Upper lobe of left lung (tissue), 6 donors: ENCODE measurements at regions not wholly inside any gene's neighbourhood (a gene's known extent, or its start where the extent isn't known, plus 50 kb on each side); places are given as distances from the start of the nearest gene placed in this dataset.

ENCODE experiments used
- ATAC-seq, 2 donors: fragments of 200-7000 bp; cut with Tn5 transposase; one replicate each; pipeline ENCODE4 v1.9.1; 2022; ENCODE audit warnings: mild to moderate bottlenecking in 2 of 2, moderate library complexity in 2 of 2; ENCODE audit not compliant: low FRiP score in 2 of 2
- DNase-seq, 2 donors: peaks; one replicate each; pipeline ENCODE4 v3.0.0-alpha.2; 2019 to 2020
- H3K27ac ChIP-seq, 4 donors: fragments of 200-600 bp; sonication (generic); one replicate each; pipeline ENCODE4 v1.5.1; 2016 to 2019
- H3K27me3 ChIP-seq, 4 donors: fragments of 200-600 bp; sonication (generic); one replicate each; pipeline ENCODE4 v1.5.1; 2017 to 2019
- H3K36me3 ChIP-seq, 4 donors: fragments of 200-600 bp; sonication (generic); one replicate each; pipeline ENCODE4 v1.5.1; 2016 to 2019
- H3K4me1 ChIP-seq, 4 donors: fragments of 200-600 bp; sonication (generic); one replicate each; pipeline ENCODE4 v1.5.1; 2018 to 2019
- H3K4me3 ChIP-seq, 4 donors: fragments of 200-600 bp; sonication (generic); one replicate each; pipeline ENCODE4 v1.5.1; 2017 to 2019; ENCODE audit warnings: mild to moderate bottlenecking in 2 of 4, moderate library complexity in 1 of 4
- H3K9me3 ChIP-seq, 4 donors: fragments of 200-600 bp; sonication (generic); one replicate each; pipeline ENCODE4 v1.5.1; 2018 to 2019
- EP300 ChIP-seq, 4 donors: sonication (generic); formaldehyde crosslinking; IDR thresholded peaks; one replicate each; pipeline ENCODE4 v1.5.1; 2017; ENCODE audit warnings: antibody characterized with exemption in 4 of 4, control low read depth in 2 of 4
- POLR2A ChIP-seq, 4 donors: fragments of 450-650 bp; IDR thresholded peaks; one replicate each; pipeline ENCODE4 v1.5.1; 2016 to 2017; ENCODE audit warnings: antibody characterized with exemption in 4 of 4, mild to moderate bottlenecking in 2 of 4
- POLR2AphosphoS5 ChIP-seq, 2 donors: sonication (generic); formaldehyde crosslinking; IDR thresholded peaks; one replicate each; pipeline ENCODE4 v1.5.1; 2017; ENCODE audit warnings: antibody characterized with exemption in 2 of 2
- WGBS, 2 donors: methylation state at CpG; one replicate each; pipeline ENCODE4 v1.1.5; 2017 to 2018; 5-methylcytosine and 5-hydroxymethylcytosine counted together
- TF ChIP-seq, protein P1 (sequence below), 6 experiments: fragments of 450-650 bp in 4 of 6; fragments of 200-600 bp in 2 of 6; sonication (generic) in 2 of 6; IDR thresholded peaks; one replicate each; pipeline ENCODE4 v1.5.1; 2016 to 2019; ENCODE audit warnings: antibody characterized with exemption in 6 of 6
- donor health status: DM: no; HTN: no; CAD: no; lungs with moderate emphysema.
- donor health status: DM: no; HTN: yes; CAD: no; lungs with severe emphysema.

DNA sequence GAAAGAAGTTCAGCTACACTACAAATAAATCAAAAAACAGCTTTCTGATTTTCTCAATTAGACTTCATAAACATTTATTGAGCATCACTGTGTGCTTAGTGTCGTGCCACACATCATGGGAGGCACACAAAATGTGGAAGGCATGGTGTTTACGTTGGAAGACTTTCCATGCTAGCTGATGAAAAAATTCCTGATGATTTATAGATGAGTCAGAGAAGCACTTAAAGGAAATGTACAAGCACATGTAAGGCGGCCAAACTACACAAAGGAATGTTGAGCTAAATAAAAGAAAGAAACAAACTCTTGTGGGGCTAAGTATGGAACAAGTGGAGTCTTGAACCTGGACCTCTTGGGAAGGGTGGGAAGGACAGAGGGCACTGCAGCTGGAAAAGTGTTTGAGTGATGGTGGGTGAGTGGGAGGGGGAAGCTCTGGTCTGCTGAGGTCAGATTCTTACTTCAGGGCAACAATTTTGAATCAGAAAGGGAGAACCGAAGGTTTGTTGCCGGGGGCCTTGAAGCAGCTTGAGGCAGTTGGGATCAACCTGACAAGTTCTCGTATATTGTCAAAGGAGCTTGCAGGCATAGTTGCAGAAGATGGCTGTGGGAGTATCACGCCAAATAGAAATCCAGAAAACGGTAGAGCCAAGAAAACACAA is 66.9 kb downstream of the FOXB1 start:
- Histone ChIP-seq H3K9me3 (no peaks in the 10 kb centered on the region), H3K36me3 (no peaks in the 10 kb centered on the region), H3K27me3 (no peaks in the 10 kb centered on the region), H3K27ac (no peak overlapping the region), H3K4me1 (no peaks in the 10 kb centered on the region), H3K4me3 (no peak overlapping the region)
- TF ChIP-seq POLR2AphosphoS5 (IDR thresholded peaks at IDR 0.05) (no peak), POLR2A (IDR thresholded peaks at IDR 0.05) (no peak)
- WGBS, 2 donors = 61 to 69% methylated on average over 8 of the region's 8 CpGs
- DNase-seq (no peak), ATAC-seq (no peak)

DNA sequence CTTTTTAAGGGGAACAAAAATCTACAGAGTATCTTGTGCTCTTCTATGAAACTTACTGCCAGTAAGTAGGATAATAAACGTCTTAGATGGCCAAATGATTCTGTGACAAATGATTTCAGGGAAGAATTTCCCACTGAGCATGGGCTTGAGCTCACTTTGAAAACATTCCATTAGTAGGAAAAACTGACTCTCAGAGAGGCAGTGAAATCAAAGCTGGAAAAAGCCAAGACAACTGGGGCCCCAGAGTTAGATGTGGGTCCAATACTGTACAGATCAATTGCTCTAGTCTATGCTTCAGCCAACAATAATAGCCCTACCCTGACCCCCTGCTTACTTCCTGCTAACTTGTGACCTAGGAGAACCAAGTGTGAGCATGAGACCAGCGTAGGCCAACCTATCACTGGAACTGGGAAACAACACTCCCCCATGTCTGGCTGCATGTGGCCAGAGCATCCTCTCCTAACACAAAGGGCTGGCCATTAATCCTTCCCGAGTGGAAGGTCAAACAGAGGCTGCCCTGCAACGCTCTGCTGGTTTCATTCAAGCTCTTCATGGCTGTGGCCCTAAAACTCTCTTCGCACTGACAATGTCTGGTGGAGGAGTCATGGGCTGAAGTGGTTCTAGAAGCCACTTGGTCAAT is 68.8 kb downstream of the FOXB1 start:
- DNase-seq (no peak), ATAC-seq (no peak)
- Histone ChIP-seq H3K27me3 (no peaks in the 10 kb centered on the region), H3K27ac (no peak overlapping the region), H3K4me3 (no peak overlapping the region), H3K4me1 (no peaks in the 10 kb centered on the region), H3K9me3 (no peaks in the 10 kb centered on the region), H3K36me3 (no peaks in the 10 kb centered on the region)
- TF ChIP-seq POLR2A (IDR thresholded peaks at IDR 0.05) = no peak
- no peak for TF ChIP-seq EP300 (IDR thresholded peaks at IDR 0.05)
- TF ChIP-seq POLR2AphosphoS5 (IDR thresholded peaks at IDR 0.05) = no peak
- TF ChIP-seq, protein P1, sequence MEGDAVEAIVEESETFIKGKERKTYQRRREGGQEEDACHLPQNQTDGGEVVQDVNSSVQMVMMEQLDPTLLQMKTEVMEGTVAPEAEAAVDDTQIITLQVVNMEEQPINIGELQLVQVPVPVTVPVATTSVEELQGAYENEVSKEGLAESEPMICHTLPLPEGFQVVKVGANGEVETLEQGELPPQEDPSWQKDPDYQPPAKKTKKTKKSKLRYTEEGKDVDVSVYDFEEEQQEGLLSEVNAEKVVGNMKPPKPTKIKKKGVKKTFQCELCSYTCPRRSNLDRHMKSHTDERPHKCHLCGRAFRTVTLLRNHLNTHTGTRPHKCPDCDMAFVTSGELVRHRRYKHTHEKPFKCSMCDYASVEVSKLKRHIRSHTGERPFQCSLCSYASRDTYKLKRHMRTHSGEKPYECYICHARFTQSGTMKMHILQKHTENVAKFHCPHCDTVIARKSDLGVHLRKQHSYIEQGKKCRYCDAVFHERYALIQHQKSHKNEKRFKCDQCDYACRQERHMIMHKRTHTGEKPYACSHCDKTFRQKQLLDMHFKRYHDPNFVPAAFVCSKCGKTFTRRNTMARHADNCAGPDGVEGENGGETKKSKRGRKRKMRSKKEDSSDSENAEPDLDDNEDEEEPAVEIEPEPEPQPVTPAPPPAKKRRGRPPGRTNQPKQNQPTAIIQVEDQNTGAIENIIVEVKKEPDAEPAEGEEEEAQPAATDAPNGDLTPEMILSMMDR (IDR thresholded peaks at IDR 0.05) = no peak
- WGBS, 2 donors = 68 to 83% methylated on average over 5 of the region's 5 CpGs

DNA sequence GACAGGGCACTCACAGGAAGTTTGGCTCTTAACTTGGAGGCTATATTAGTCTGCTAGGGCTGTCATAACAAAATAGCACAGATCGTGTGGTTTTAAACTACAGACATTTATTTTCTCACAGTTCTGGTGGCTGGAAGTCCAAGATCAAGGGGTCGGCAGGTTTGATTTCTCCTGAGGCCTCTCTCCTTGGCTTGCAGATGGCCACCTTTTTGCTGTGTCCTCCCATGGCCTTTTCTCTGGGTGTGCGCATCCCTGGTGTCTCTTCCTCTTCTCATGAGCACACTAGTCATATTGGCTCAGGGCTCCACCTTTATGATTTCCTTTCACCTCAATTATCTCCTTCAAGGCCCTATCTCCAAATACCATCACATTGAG is 69.3 kb downstream of the FOXB1 start:
- DNase-seq (no peak), ATAC-seq (no peak)
- WGBS, 2 donors = 91 to 92% methylated on average over 3 of the region's 3 CpGs
- Histone ChIP-seq H3K4me3 (no peak overlapping the region), H3K27me3 (no peaks in the 10 kb centered on the region), H3K36me3 (no peaks in the 10 kb centered on the region), H3K27ac (no peak overlapping the region), H3K4me1 (no peaks in the 10 kb centered on the region), H3K9me3 (no peaks in the 10 kb centered on the region)
- TF ChIP-seq EP300 (IDR thresholded peaks at IDR 0.05) (no peak), POLR2A (IDR thresholded peaks at IDR 0.05) (no peak)

DNA sequence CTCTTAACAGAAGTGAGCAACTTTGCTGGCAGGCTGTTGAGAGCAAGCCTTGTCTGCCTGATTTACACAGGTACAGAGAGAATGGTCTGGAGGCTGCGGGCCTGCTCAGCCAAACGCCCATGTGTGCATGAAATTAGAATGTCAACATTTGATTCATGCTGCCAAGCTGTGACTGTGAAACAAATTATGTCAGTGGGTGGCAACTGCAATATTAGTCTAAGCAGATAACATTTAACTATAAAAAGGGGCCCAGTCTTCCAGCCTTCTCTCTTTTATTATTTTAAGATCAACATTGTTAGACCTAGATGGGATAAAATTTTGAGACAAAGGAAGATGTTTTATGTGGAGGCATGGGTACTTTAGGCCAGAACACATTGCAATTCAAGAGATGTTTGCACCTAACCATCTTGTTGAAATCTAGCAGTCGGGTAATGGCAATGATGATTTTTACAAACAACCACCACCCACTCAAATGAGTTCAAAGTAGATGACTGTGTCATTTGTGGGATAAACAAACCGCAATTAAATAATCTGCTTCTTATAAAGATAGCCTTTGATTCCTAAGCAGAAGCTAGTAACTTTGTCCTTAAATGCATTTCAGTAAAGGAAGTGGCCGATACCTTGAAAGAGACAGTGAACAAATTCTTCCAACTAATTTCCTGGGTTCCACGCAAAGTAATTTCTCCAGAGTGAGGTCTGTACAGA is 70.2 kb downstream of the FOXB1 start:
- 62 to 64% methylated on average over 6 of the region's 6 CpGs for WGBS, 2 donors
- DNase-seq (no peak), ATAC-seq (no peak)
- H3K4me3 ChIP-seq = no peak overlapping the region
- TF ChIP-seq, protein P1 (IDR thresholded peaks at IDR 0.05) = no peak
- TF ChIP-seq POLR2A (IDR thresholded peaks at IDR 0.05) (no peak), POLR2AphosphoS5 (IDR thresholded peaks at IDR 0.05) (no peak), EP300 (IDR thresholded peaks at IDR 0.05) (no peak)
- H3K27me3 ChIP-seq = no peaks in the 10 kb centered on the region
- no peaks in the 10 kb centered on the region for H3K9me3 ChIP-seq
- no peaks in the 10 kb centered on the region for H3K4me1 ChIP-seq
- no peak overlapping the region for H3K27ac ChIP-seq
- no peaks in the 10 kb centered on the region for H3K36me3 ChIP-seq

DNA sequence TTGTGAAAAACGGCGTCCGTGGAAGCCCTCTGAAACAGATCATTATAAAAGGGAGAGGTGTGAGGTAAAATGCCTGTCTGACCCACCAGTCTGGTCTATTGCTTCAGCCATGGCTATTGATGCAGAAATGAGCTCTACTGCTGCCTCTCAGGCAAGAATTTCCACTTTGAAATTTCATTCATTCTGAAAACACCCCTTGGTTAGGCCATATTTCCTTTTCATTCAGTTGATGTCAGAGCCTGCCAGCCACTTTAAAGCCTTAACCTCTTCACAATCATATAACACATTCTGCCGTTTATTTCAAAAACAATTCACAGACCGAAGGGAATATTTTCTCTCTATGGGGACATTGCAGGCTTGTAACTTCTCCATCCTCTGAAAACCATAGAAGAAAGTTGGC is 71.9 kb downstream of the FOXB1 start:
- no peaks in the 10 kb centered on the region for H3K36me3 ChIP-seq
- no peaks in the 10 kb centered on the region for H3K4me1 ChIP-seq
- no peak for DNase-seq
- no peak overlapping the region for H3K27ac ChIP-seq
- H3K9me3 ChIP-seq = no peaks in the 10 kb centered on the region
- TF ChIP-seq POLR2A (IDR thresholded peaks at IDR 0.05) = no peak
- TF ChIP-seq POLR2AphosphoS5 (IDR thresholded peaks at IDR 0.05) = no peak
- TF ChIP-seq EP300 (IDR thresholded peaks at IDR 0.05) = no peak
- TF ChIP-seq, protein P1 (IDR thresholded peaks at IDR 0.05) = no peak
- no peak for ATAC-seq
- 69 to 71% methylated on average over 5 of the region's 5 CpGs for WGBS, 2 donors
- H3K27me3 ChIP-seq = no peaks in the 10 kb centered on the region
- H3K4me3 ChIP-seq = no peak overlapping the region
